Mesodermal cell (in vitro differentiated cells): ENCODE measurements at regions not wholly inside any gene's neighbourhood (a gene's known extent, or its start where the extent isn't known, plus 50 kb on each side); places are given as distances from the start of the nearest gene placed in this dataset.

Experiments
- H3K27ac ChIP-seq: 2 replicates; pipeline ENCODE4 v1.7.0; 2013; ENCODE audit warnings: mild to moderate bottlenecking, low read depth, low read length, moderate library complexity; ENCODE audit not compliant: severe bottlenecking
- H3K36me3 ChIP-seq: 2 replicates; pipeline ENCODE4 v1.7.1; 2013; ENCODE audit warnings: mild to moderate bottlenecking, low read length, moderate library complexity; ENCODE audit not compliant: control insufficient read depth, insufficient read depth
- H3K4me1 ChIP-seq: one replicate; pipeline ENCODE4 v1.7.1; 2013; ENCODE audit warnings: mild to moderate bottlenecking, low read length; ENCODE audit not compliant: insufficient read depth, control insufficient read depth, poor library complexity, severe bottlenecking
- H3K4me3 ChIP-seq: 2 replicates; pipeline ENCODE4 v1.7.0; 2013; ENCODE audit warnings: low read length, control low read depth, mild to moderate bottlenecking; ENCODE audit not compliant: insufficient read depth, poor library complexity, severe bottlenecking; ENCODE audit errors: extremely low read depth
- H3K9me3 ChIP-seq: 2 replicates; pipeline ENCODE4 v1.7.1; 2013; ENCODE audit warnings: mild to moderate bottlenecking, low read length, moderate library complexity; ENCODE audit not compliant: control insufficient read depth
- WGBS, 2 experiments: methylation state at CpG; one replicate each; pipeline ENCODE4 v1.1.5; 2013; ENCODE audit warnings: missing lambda C conversion rate in 2 of 2; ENCODE audit not compliant: insufficient coverage in 2 of 2; 5-methylcytosine and 5-hydroxymethylcytosine counted together

GRCh38 chr19:30268601-30269000 lies 103.6 kb upstream of the ZNF536 start:
- Histone ChIP-seq H3K27ac (no peak overlapping the region), H3K4me3 (no peak overlapping the region), H3K36me3 (no peaks in the 10 kb centered on the region), H3K9me3 (peaks cover 6% of the 10 kb centered on the region), H3K4me1 (peaks cover 7% of the 10 kb centered on the region)
- 88 to 91% methylated on average over 7 to 8 of the region's 9 CpGs for WGBS, 2 experiments

DNA sequence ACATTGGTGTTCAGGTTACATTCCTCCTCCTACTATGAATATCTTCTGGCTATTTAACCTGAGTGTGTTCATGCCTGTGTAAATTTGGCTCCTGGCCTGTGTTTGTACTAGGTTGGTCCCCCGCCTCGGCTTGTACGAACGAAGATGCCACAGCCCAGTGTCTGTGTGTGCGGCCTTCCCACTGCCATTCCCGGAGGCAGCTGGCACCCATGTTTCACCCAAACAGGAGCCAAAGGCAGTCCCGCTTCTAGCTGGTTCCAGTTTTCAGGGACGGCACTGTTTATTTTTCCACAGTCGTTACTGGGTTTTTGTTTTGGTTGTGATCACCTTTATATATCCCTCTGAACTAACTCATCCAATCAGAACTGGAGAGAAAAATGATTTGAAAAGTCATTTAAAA lies 102.5 kb upstream of the ZNF536 start:
- WGBS, 2 experiments: 93 to 94% methylated on average over 6 of the region's 9 CpGs
- Histone ChIP-seq H3K27ac (no peak overlapping the region), H3K4me1 (no peaks in the 10 kb centered on the region), H3K36me3 (no peaks in the 10 kb centered on the region), H3K9me3 (peaks cover 6% of the 10 kb centered on the region), H3K4me3 (no peak overlapping the region)

GRCh38 chr19:30271816-30272215 lies 100.4 kb upstream of the ZNF536 start:
- Histone ChIP-seq H3K4me1 (no peaks in the 10 kb centered on the region), H3K4me3 (no peak overlapping the region), H3K27ac (no peak overlapping the region), H3K9me3 (peaks cover 6% of the 10 kb centered on the region), H3K36me3 (no peaks in the 10 kb centered on the region)
- WGBS, 2 experiments: 100% methylated on average over 2 to 3 of the region's 5 CpGs

DNA sequence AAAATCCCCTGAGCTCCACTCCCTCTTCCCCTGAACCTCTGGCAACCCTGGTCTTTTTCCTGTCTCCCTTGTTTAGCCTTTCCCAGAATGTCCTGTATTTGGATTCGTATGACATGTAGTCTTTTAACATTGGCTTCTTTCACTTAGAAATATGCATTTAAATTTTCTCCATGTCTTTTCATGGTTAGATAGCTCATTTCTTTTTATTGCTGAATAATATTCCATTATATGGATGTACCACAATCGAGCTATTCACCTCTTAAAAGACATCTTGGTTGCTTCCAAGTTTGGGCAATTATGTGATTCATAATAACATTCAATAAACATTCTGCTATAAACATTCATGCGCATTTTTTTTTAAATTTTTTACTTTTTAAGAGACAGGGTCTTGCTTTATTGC lies 99.6 kb upstream of the ZNF536 start:
- no peaks in the 10 kb centered on the region for H3K4me1 ChIP-seq
- no CpG with 5 or more reads among the region's 3 CpGs for WGBS, 2 experiments

GRCh38 chr19:30273184-30273583 lies 99.0 kb upstream of the ZNF536 start:
- Histone ChIP-seq H3K27ac (no peak overlapping the region), H3K36me3 (no peaks in the 10 kb centered on the region), H3K9me3 (peaks cover 6% of the 10 kb centered on the region), H3K4me3 (no peak overlapping the region), H3K4me1 (no peaks in the 10 kb centered on the region)
- 80 to 88% methylated on average over 1 of the region's 2 CpGs for WGBS, 2 experiments

More for the DNA sequence above, 99.6 kb upstream of the ZNF536 start:
- no peak overlapping the region for H3K27ac ChIP-seq
- H3K36me3 ChIP-seq: no peaks in the 10 kb centered on the region
- no peak overlapping the region for H3K4me3 ChIP-seq
- H3K9me3 ChIP-seq: peaks cover 6% of the 10 kb centered on the region

DNA sequence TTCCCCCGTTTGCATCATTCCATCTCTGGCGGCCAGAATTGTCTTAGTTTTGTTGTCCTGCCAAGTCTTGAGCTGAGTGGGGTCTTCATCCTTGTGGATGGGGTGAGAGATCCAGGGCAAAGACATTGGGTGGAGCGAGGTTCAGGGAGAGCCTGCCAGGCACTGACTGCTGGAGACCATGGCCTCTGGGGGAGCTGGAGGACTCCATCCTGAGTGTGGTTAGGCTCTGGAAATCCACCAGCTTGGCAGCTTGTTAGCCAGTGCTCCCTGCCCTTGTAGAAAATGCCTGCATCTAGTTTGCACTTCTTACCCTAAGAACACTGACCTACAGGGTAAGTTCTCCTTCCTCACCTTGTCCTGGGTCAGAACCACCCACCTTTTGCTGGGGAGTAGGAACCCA lies 97.2 kb upstream of the ZNF536 start:
- H3K4me3 ChIP-seq: no peak overlapping the region
- no peaks in the 10 kb centered on the region for H3K36me3 ChIP-seq
- H3K4me1 ChIP-seq: no peaks in the 10 kb centered on the region
- peaks cover 6% of the 10 kb centered on the region for H3K9me3 ChIP-seq
- H3K27ac ChIP-seq: no peak overlapping the region
- 90 to 100% methylated on average over 2 of the region's 3 CpGs for WGBS, 2 experiments

DNA sequence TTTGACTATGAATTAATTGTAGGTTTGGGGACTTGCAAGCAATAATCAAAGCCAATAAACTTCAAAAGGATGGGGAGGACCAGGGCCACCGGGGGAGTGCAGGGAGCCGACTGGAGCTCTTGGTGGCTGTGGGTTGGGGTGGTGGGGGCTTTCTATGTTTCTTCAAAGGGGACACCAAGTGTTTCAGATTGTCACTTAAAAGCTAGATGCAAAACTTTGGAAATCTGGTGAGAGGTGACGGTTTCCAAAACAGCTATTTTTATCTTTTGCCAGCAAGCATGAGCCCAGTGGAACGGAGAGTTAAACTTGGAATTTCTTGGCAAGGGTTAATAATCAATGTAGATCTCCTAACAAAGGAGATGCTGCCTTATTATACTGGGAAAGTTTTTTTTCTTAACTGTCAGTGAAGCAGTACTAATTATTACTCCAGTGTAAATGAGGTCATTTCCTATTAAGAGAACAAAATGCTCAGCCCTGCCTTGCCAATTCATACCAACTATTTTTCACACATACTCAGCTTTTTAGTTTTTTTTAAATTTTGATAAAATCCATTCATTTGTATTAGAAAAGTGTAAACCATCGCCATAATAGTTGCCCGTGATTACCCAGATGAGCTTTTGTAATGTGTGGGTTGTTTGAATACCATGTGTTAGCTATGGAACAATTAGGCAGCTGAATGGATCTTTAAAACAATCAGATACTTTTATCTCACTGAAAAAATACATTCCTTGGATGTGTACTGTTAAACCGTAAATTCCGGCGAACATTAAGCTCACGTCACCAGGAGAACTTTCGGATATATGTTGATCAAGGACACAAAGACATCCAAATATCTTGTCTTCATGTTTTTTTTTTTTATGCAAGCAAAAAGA lies 95.9 kb upstream of the ZNF536 start:
- Histone ChIP-seq H3K36me3 (no peaks in the 10 kb centered on the region), H3K4me3 (no peak overlapping the region), H3K4me1 (no peaks in the 10 kb centered on the region), H3K9me3 (peaks cover 6% of the 10 kb centered on the region), H3K27ac (no peak overlapping the region)
- WGBS, 2 experiments: 85 to 86% methylated on average over 6 to 8 of the region's 11 CpGs

- WGBS, 2 experiments: 81 to 86% methylated on average over 3 of the region's 3 CpGs
- peaks cover 6% of the 10 kb centered on the region for H3K9me3 ChIP-seq
- no peaks in the 10 kb centered on the region for H3K36me3 ChIP-seq
- no peaks in the 10 kb centered on the region for H3K4me1 ChIP-seq
- no peak overlapping the region for H3K27ac ChIP-seq
- no peak overlapping the region for H3K4me3 ChIP-seq
Measured at GRCh38 chr19:30276883-30277280, 95.3 kb upstream of the ZNF536 start.

- H3K27ac ChIP-seq: no peak overlapping the region
- no peak overlapping the region for H3K4me3 ChIP-seq
- H3K9me3 ChIP-seq: peaks cover 2% of the 10 kb centered on the region
- H3K36me3 ChIP-seq: no peaks in the 10 kb centered on the region
- 89 to 94% methylated on average over 11 to 12 of the region's 16 CpGs for WGBS, 2 experiments
- no peaks in the 10 kb centered on the region for H3K4me1 ChIP-seq
Measured at GRCh38 chr19:30277941-30278881, 94.0 kb upstream of the ZNF536 start.

DNA sequence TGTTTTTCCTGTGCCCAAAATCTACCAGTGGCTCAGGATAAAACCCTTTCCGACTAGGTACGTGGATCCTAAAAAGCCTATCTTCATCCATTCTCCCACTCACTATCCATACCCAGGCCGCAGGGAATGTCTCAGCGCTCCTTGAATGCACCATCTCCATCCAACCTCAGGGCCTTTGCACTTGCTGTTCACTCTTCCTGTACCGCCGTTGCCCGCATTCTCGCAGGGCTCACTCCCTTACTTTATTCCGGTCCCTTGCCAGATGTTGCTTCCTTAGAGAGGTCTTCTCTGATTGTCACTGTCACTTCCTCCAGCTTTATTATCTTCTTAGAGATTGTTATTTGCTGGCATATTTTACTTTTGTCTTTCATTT lies 93.3 kb upstream of the ZNF536 start:
- Histone ChIP-seq H3K27ac (no peak overlapping the region), H3K4me1 (no peaks in the 10 kb centered on the region), H3K9me3 (no peaks in the 10 kb centered on the region), H3K4me3 (no peak overlapping the region), H3K36me3 (no peaks in the 10 kb centered on the region)
- WGBS, 2 experiments: 90 to 95% methylated on average over 4 to 7 of the region's 9 CpGs
